ENCODE measurements at regions not wholly inside any gene's neighbourhood (a gene's known extent, or its start where the extent isn't known, plus 50 kb on each side); places are given as distances from the start of the nearest gene placed in this dataset.
"Not testable (repeated sequence)": the region's sequence is repeated elsewhere in the genome, so short reads cannot be mapped to it uniquely, and the experiment has no call there.

DNA sequence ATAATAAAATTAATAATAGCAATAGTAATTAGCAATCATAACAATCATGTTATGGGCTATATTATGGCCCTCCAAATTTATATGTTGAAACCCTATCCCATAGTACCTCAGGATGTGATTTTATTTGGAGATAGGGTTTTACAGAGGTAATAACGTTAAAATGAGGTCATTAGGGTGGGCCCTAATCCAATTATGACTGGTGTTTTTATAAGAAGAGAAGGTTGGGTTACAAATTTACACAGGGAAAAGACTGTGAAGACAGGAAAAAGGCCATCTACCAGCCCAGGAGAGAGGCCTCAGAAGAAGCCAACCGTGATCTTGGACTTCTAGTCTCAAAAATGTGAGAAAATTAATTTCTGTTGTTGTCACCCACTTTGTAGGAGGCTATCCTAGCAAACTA, 353.1 kb downstream of the CHL1 start:
- 54 to 79% methylated on average over 2 of the region's 2 CpGs for WGBS, 2 donors (ENCODE audit: low coverage in 1 of 2)
- in situ Hi-C loops (cut with MboI; ENCODE audit: low pct_ligation_motif_present in 1 of 4, low pct_unique_long_range_greater_than_20kb in 1 of 4, low sequenced_read_pairs in 3 of 4) (no loop called here), intact Hi-C loops (cut with DNase I; ENCODE audit: low total_unique reads) (no loop called here)
- Histone ChIP-seq H3K27ac (no peak overlapping the region), H3K4me3 (no peak overlapping the region), H3K36me3 (no peaks in the 10 kb centered on the region), H3K4me1 (no peaks in the 10 kb centered on the region), H3K27me3 (no peaks in the 10 kb centered on the region), H3K9me3 (no peaks in the 10 kb centered on the region)
- DNase-seq, result no peak
- TF ChIP-seq POLR2A (IDR thresholded peaks at IDR 0.05) (no peak), EP300 (IDR thresholded peaks at IDR 0.05; ENCODE audit: low read depth) (no peak), POLR2AphosphoS5 (IDR thresholded peaks at IDR 0.05) (no peak)

DNA sequence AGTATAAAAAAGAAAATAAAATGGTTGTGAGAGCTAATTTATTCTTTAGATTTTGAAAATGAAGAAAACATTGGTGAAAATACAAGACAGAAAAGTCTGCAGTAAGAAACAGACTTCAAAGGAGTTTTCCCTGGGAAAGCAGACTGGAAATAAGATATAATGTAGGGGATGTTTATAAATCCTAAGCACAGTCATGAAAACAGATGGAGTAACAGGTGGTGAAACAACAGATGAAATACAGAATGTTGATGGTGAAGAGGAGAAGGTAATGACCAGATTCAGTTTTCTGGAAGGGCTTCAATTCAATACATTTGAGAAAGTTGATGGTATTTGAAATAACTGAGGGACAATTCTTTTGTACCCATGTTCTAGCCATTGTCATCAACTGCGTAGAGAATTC, 353.9 kb downstream of the CHL1 start:
- DNase-seq, result no peak
- Histone ChIP-seq H3K27ac (no peak overlapping the region), H3K4me1 (no peaks in the 10 kb centered on the region), H3K9me3 (no peaks in the 10 kb centered on the region), H3K27me3 (no peaks in the 10 kb centered on the region), H3K4me3 (no peak overlapping the region), H3K36me3 (no peaks in the 10 kb centered on the region)
- in situ Hi-C loops (cut with MboI; ENCODE audit: low pct_ligation_motif_present in 1 of 4, low pct_unique_long_range_greater_than_20kb in 1 of 4, low sequenced_read_pairs in 3 of 4), result no loop called here
- TF ChIP-seq POLR2A (IDR thresholded peaks at IDR 0.05), result no peak
- TF ChIP-seq EP300 (IDR thresholded peaks at IDR 0.05; ENCODE audit: low read depth), result no peak
- TF ChIP-seq, protein P1, sequence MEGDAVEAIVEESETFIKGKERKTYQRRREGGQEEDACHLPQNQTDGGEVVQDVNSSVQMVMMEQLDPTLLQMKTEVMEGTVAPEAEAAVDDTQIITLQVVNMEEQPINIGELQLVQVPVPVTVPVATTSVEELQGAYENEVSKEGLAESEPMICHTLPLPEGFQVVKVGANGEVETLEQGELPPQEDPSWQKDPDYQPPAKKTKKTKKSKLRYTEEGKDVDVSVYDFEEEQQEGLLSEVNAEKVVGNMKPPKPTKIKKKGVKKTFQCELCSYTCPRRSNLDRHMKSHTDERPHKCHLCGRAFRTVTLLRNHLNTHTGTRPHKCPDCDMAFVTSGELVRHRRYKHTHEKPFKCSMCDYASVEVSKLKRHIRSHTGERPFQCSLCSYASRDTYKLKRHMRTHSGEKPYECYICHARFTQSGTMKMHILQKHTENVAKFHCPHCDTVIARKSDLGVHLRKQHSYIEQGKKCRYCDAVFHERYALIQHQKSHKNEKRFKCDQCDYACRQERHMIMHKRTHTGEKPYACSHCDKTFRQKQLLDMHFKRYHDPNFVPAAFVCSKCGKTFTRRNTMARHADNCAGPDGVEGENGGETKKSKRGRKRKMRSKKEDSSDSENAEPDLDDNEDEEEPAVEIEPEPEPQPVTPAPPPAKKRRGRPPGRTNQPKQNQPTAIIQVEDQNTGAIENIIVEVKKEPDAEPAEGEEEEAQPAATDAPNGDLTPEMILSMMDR (IDR thresholded peaks at IDR 0.05), result no peak
- no peak for TF ChIP-seq POLR2AphosphoS5 (IDR thresholded peaks at IDR 0.05)
- intact Hi-C loops (cut with DNase I; ENCODE audit: low total_unique reads), result no loop called here
- 83 to 92% methylated on average over 1 of the region's 1 CpG for WGBS, 2 donors (ENCODE audit: low coverage in 1 of 2)

DNA sequence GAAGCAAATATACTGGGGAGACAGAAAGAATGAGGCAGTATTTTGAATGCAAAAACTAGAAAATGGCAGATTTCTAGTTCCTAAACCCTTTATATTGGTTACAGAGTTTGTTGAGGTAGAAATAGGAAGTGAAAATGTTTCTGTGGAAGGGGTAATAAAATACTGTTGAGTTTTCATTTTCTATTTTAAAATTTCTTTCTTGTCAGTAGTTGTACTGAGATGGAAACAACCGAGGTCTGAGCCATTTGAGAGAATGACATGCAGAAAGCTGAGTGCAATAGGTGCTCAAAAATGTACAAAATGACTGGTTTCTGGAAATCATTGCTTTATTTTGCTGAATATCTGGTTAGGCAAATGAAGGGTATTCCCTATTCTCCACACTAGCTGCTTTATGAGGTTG, 361.4 kb downstream of the CHL1 start:
- 17 to 36% methylated on average over 1 of the region's 1 CpG for WGBS, 2 donors (ENCODE audit: low coverage in 1 of 2)

DNA sequence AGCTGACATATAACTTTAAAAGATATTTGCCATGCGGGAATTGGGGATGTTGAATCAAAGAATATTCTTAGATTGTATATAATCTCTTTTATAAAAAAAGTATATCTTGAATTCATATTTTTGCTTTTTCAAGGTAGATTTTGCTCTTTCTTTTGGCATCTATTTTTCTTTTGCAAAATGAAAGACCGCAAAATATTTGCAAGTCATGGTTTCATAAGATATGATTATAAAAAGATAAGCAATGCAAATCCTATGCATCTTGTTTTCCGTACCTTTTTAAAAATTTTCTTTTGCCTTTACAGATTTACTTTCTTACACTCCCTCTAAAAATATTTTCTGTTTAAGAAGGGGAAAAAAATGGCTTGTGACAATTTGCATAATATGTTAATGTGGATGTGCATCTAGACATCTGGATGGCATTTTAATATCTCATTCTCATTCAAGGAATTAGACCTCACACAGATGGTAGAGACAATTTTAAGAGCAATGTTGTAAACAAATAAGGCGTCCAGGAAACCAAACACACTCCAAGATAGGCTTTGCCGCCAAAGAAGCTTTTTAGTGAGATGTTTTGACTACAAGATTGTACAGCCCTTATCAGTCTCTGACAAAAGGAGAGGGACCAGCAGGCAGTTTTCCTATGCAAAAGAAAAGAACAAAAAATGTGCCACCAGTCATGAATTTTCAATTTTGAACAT, 371.1 kb downstream of the CHL1 start:
- H3K27ac ChIP-seq, result no peak overlapping the region
- intact Hi-C loops (cut with DNase I; ENCODE audit: low total_unique reads) (no loop called here), in situ Hi-C loops (cut with MboI; ENCODE audit: low pct_ligation_motif_present in 1 of 4, low pct_unique_long_range_greater_than_20kb in 1 of 4, low sequenced_read_pairs in 3 of 4) (no loop called here)
- 67 to 75% methylated on average over 5 of the region's 5 CpGs for WGBS, 2 donors (ENCODE audit: low coverage in 1 of 2)
- TF ChIP-seq, protein P1 (IDR thresholded peaks at IDR 0.05), result no peak
- no peak for TF ChIP-seq EP300 (IDR thresholded peaks at IDR 0.05; ENCODE audit: low read depth)
- no peak for TF ChIP-seq POLR2A (IDR thresholded peaks at IDR 0.05)
- TF ChIP-seq POLR2AphosphoS5 (IDR thresholded peaks at IDR 0.05), result no peak
- DNase-seq, result no peak
- H3K36me3 ChIP-seq, result no peaks in the 10 kb centered on the region
- H3K4me1 ChIP-seq, result no peaks in the 10 kb centered on the region
- no peak overlapping the region for H3K4me3 ChIP-seq
- H3K27me3 ChIP-seq, result no peaks in the 10 kb centered on the region
- no peaks in the 10 kb centered on the region for H3K9me3 ChIP-seq

More for the DNA sequence above, 361.4 kb downstream of the CHL1 start:
- in situ Hi-C loops (cut with MboI; ENCODE audit: low pct_ligation_motif_present in 1 of 4, low pct_unique_long_range_greater_than_20kb in 1 of 4, low sequenced_read_pairs in 3 of 4) (no loop called here), intact Hi-C loops (cut with DNase I; ENCODE audit: low total_unique reads) (no loop called here)
- Histone ChIP-seq H3K4me3 (no peak overlapping the region), H3K9me3 (no peaks in the 10 kb centered on the region), H3K27ac (no peak overlapping the region), H3K27me3 (no peaks in the 10 kb centered on the region), H3K36me3 (no peaks in the 10 kb centered on the region), H3K4me1 (no peaks in the 10 kb centered on the region)
- TF ChIP-seq POLR2A (IDR thresholded peaks at IDR 0.05) (no peak), POLR2AphosphoS5 (IDR thresholded peaks at IDR 0.05) (no peak), EP300 (IDR thresholded peaks at IDR 0.05; ENCODE audit: low read depth) (no peak)
- TF ChIP-seq, protein P1 (IDR thresholded peaks at IDR 0.05), result no peak
- DNase-seq, result no peak

DNA sequence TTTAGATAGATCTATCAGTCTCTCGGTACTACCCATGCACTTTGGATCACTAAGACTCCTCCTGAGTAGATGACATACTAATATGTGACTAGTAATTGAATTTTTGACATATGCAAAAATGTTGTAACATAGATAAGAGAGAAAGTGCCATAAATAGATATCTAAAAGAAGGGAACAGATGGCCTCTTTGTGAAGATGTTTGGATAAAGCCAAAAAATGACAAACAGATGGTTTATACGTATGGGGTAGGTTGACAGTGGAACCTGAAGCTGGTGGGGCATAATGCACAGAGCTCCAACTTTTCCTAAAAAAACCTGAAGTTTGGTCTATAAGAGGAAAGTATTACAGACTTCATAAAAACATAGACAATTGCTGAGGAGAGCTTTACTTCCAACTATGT, 383.0 kb downstream of the CHL1 start:
- H3K4me1 ChIP-seq; H3K4me3 ChIP-seq; in situ Hi-C loops (cut with MboI; ENCODE audit: low pct_ligation_motif_present in 1 of 4, low pct_unique_long_range_greater_than_20kb in 1 of 4, low sequenced_read_pairs in 3 of 4); H3K9me3 ChIP-seq; H3K27me3 ChIP-seq; H3K36me3 ChIP-seq; H3K27ac ChIP-seq; intact Hi-C loops (cut with DNase I; ENCODE audit: low total_unique reads); DNase-seq: not testable (repeated sequence)
- 51 to 61% methylated on average over 2 of the region's 2 CpGs for WGBS, 2 donors (ENCODE audit: low coverage in 1 of 2)

DNA sequence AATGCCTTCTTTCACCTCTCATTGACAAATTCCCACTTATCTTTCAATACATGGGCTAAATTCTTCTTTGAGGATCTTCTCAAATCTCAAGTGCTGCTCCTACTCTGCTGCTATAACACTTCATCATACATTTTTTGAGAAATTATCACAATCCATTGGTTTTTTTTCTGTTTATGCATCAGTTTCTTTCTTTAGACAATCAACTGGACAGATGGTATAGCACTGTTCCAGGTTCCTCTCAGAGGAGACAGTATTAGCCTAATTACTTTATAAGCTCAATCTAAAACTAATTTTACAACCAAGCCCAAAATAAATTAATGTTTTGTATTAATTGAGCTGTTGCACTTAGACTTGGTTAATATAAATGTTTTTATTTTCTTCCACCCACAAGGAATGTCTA, 392.5 kb downstream of the CHL1 start:
- H3K4me3 ChIP-seq; H3K27me3 ChIP-seq; H3K9me3 ChIP-seq; H3K36me3 ChIP-seq; in situ Hi-C loops (cut with MboI; ENCODE audit: low pct_ligation_motif_present in 1 of 4, low pct_unique_long_range_greater_than_20kb in 1 of 4, low sequenced_read_pairs in 3 of 4); DNase-seq; H3K4me1 ChIP-seq; intact Hi-C loops (cut with DNase I; ENCODE audit: low total_unique reads); H3K27ac ChIP-seq: not testable (repeated sequence)

DNA sequence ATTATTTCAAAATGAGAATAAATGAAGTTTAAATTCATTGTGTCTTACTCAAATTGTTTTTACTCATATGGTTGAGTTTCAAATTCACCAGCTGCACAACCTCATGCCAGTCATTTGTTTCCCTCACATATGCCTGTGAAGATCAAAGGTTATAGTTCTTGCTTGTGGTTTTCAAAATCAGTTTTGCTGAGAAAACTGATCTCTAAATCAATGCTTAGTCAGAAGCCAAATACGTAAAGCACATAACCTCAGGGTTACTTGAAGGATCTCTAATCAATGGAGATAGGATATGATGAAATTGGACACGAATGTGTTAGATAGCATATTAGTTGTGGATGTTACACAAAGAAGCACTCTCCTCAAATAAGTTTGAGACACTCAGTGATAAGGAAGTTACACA, 400.7 kb downstream of the CHL1 start:
- H3K27me3 ChIP-seq; in situ Hi-C loops (cut with MboI; ENCODE audit: low pct_ligation_motif_present in 1 of 4, low pct_unique_long_range_greater_than_20kb in 1 of 4, low sequenced_read_pairs in 3 of 4); H3K9me3 ChIP-seq; H3K4me1 ChIP-seq; H3K27ac ChIP-seq; intact Hi-C loops (cut with DNase I; ENCODE audit: low total_unique reads); H3K36me3 ChIP-seq; H3K4me3 ChIP-seq; DNase-seq: not testable (repeated sequence)
- WGBS, 2 donors (ENCODE audit: low coverage in 1 of 2), result 62% methylated on average over 2 of the region's 2 CpGs; no CpG with 5 or more reads in 1 of the 2 donors

DNA sequence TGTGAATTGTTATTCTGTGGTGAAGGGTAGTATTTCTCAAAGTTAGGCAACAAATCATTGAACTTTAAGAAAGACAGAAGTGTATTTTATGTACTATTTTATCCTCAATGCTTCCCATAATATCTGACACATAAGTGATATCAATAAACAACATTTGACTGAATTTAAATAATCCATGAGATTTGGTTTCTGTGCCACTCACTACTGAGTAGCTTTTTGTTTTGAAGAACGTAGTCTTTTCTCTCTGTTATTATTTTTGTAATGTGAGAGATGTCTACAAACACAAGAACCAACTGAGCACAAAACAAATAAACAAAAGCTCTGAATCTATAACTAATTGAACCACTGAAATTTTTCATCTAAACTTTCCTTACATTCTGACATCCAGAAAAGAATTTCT, 401.2 kb downstream of the CHL1 start:
- DNase-seq; H3K36me3 ChIP-seq; H3K9me3 ChIP-seq; H3K27ac ChIP-seq; H3K4me3 ChIP-seq; H3K4me1 ChIP-seq; H3K27me3 ChIP-seq; in situ Hi-C loops (cut with MboI; ENCODE audit: low pct_ligation_motif_present in 1 of 4, low pct_unique_long_range_greater_than_20kb in 1 of 4, low sequenced_read_pairs in 3 of 4); intact Hi-C loops (cut with DNase I; ENCODE audit: low total_unique reads): not testable (repeated sequence)
- 59% methylated on average over 1 of the region's 1 CpG; no CpG with 5 or more reads in 1 of the 2 donors for WGBS, 2 donors (ENCODE audit: low coverage in 1 of 2)
